ENCODE measurements at regions not wholly inside any gene's neighbourhood (a gene's known extent, or its start where the extent isn't known, plus 50 kb on each side); places are given as distances from the start of the nearest gene placed in this dataset.
"Not testable (repeated sequence)": the region's sequence is repeated elsewhere in the genome, so short reads cannot be mapped to it uniquely, and the experiment has no call there.

- H3K27me3 Mint-ChIP-seq (ENCODE audit: low read depth, poor library complexity); H3K27ac Mint-ChIP-seq; H3K4me1 Mint-ChIP-seq; H3K36me3 Mint-ChIP-seq (ENCODE audit: low read depth); DNase-seq; H3K4me3 Mint-ChIP-seq: not testable (repeated sequence)
- H3K9me3 Mint-ChIP-seq = peaks cover 40% of the 10 kb centered on the region
These were observed 126.7 kb downstream of the PJA2 start for GRCh38 chr5:109283086-109283485.

GRCh38 chr5:109281136-109281690 lies 128.6 kb downstream of the PJA2 start:
- Mint-ChIP-seq H3K4me1 (no peaks in the 10 kb centered on the region), H3K9me3 (peaks cover 22% of the 10 kb centered on the region), H3K27me3 (ENCODE audit: low read depth, poor library complexity) (peaks cover 5% of the 10 kb centered on the region), H3K36me3 (ENCODE audit: low read depth) (peaks cover 4% of the 10 kb centered on the region), H3K4me3 (no peak overlapping the region), H3K27ac (no peak overlapping the region)
- DNase-seq = no peak
- no peak for TF ChIP-seq CTCF (IDR thresholded peaks at IDR 0.05)

GRCh38 chr5:109278141-109278540 lies 131.6 kb downstream of the PJA2 start:
- no peak for TF ChIP-seq CTCF (IDR thresholded peaks at IDR 0.05)
- Mint-ChIP-seq H3K27me3 (ENCODE audit: low read depth, poor library complexity) (peaks cover 12% of the 10 kb centered on the region), H3K27ac (no peak overlapping the region), H3K36me3 (ENCODE audit: low read depth) (no peaks in the 10 kb centered on the region), H3K4me1 (no peaks in the 10 kb centered on the region), H3K4me3 (no peak overlapping the region), H3K9me3 (no peaks in the 10 kb centered on the region)
- DNase-seq = no peak

- Mint-ChIP-seq H3K36me3 (ENCODE audit: low read depth) (no peaks in the 10 kb centered on the region), H3K4me3 (no peak overlapping the region), H3K27me3 (ENCODE audit: low read depth, poor library complexity) (peaks cover 9% of the 10 kb centered on the region), H3K27ac (no peak overlapping the region), H3K9me3 (peaks cover 14% of the 10 kb centered on the region), H3K4me1 (no peaks in the 10 kb centered on the region)
- no peak for DNase-seq
- TF ChIP-seq CTCF (IDR thresholded peaks at IDR 0.05) = no peak
These were observed 133.9 kb downstream of the PJA2 start for GRCh38 chr5:109275919-109276318.

- Mint-ChIP-seq H3K27me3 (ENCODE audit: low read depth, poor library complexity) (peaks cover 7% of the 10 kb centered on the region), H3K36me3 (ENCODE audit: low read depth) (no peaks in the 10 kb centered on the region), H3K4me3 (no peak overlapping the region), H3K9me3 (peaks cover 24% of the 10 kb centered on the region), H3K4me1 (no peaks in the 10 kb centered on the region), H3K27ac (no peak overlapping the region)
- no peak for TF ChIP-seq CTCF (IDR thresholded peaks at IDR 0.05)
- DNase-seq = no peak
These were observed 136.2 kb downstream of the PJA2 start for GRCh38 chr5:109273594-109273993.

- H3K27ac Mint-ChIP-seq = no peak overlapping the region
- peaks cover 22% of the 10 kb centered on the region for H3K9me3 Mint-ChIP-seq
- no peak for DNase-seq
- no peak for TF ChIP-seq CTCF (IDR thresholded peaks at IDR 0.05)
- no peaks in the 10 kb centered on the region for H3K4me1 Mint-ChIP-seq
- H3K4me3 Mint-ChIP-seq = no peak overlapping the region
- no peaks in the 10 kb centered on the region for H3K36me3 Mint-ChIP-seq (ENCODE audit: low read depth)
- H3K27me3 Mint-ChIP-seq (ENCODE audit: low read depth, poor library complexity) = no peaks in the 10 kb centered on the region
These were observed 142.5 kb downstream of the PJA2 start for GRCh38 chr5:109267283-109267682.

Measured in nephron progenitor cell (in vitro differentiated cells).